Pulmonary artery endothelial cell (primary cell): ENCODE measurements at regions not wholly inside any gene's neighbourhood (a gene's known extent, or its start where the extent isn't known, plus 50 kb on each side); places are given as distances from the start of the nearest gene placed in this dataset.

Experiments
- DNase-seq: peaks from one replicate; pipeline ENCODE4 v3.0.0-alpha.2; 2011; ENCODE audit warnings: low read depth, low spot score

DNA sequence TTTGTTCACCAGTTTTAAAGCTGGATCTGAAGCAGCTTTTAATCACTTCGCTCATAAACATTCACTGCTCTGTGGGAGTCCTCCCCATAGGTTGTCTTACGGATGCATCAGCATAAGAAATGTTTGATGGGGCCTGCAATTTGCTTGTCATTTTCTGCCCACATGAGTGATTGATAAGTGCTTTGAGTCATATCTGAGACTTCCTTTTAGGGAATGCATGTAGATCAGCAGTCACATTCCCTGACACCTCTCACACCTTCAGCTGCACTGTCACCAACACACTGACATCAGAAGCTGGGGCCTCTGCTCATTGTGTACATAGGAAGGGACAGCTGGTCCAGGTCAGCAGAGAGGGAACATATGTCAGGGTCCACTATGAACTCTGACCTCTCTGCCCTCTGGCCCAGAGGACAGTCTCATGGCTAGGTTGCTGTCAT, 84.1 kb upstream of the SPATA31D4 start:
- DNase-seq = no peak

DNA sequence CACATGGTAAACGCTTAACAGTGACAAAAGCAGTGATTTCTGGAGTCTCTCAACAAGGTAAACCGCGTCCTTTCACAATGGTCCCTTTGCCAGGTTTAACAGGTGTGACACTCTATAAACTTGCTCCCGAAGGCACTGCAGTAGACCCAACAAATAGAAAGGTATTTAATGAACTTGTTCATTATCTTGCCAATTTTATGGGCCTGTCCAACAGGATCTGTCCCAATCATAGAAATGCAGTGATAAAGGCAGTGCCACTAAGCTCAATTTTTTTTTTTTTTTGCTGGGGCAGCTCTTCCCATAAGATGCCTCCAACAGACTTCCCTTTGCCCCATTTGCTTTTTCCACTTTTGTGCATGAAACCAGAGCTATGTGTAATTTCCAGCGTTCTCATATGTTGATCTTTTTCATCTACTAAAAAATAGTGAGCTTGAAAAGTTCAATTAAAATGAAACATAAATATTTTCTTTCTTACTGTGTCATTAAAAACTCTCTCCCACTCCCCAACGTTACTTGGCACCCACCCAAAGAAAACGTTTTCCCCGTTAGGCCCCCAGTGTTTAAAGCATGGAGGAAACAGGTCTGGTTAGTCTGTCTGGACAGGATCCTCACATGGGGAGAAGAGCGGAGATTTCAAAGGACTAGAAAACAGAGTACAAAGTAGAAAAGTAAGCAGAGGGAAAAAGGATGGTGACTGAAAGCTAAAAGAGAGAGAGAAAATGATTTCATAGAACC, 80.9 kb upstream of the SPATA31D4 start:
- no peak for DNase-seq

DNA sequence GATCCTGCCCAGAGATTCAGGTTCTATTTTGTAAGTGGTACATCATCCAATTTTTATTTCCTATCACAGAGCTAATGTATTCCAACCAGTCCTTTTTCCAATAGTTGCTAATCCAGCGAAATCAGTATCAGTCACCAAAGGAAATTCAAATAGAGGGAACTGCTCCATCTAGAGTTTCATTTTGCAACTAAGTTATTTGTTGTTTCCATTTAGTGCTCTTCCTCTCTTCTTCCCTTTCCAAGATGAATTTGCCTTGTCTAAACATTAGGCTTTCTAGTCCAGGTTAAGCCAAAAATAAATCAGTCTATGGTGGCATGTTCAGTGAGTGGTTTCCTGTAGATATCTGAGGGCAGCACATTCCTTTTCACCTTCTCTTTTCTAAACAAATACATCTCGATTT, 79.8 kb upstream of the SPATA31D4 start:
- peak; percentile 50 for DNase-seq

DNA sequence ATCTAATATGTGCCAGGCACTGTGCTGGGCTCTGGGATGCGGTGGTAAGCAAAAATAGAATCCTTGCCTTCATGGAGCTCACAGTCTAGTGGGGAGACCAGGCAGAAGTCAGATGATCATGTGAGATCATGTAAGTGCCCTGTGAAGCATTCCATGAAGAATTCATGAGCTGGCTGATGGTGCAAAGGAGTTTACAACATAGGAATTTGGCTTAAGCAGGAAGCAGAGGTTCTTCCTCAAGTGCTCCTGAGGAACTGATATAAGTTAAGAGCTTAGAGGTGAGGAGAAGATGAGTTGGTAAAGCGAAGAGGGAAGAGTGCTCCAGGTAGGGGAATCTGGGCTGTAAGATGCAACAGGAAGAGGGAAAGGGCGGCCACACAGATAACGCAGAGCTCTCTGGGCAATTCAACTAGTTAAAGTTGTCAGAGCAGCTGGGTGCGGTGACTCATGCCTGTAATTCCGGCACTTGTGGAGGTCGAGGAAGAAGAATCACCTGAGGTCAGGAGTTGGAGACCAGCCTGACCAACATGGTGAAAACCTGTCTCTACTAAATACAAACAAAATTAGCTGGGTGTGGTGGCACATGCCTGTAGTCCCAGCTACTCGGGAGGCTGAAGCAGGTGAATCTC, 78.5 kb upstream of the SPATA31D4 start:
- no peak for DNase-seq

DNA sequence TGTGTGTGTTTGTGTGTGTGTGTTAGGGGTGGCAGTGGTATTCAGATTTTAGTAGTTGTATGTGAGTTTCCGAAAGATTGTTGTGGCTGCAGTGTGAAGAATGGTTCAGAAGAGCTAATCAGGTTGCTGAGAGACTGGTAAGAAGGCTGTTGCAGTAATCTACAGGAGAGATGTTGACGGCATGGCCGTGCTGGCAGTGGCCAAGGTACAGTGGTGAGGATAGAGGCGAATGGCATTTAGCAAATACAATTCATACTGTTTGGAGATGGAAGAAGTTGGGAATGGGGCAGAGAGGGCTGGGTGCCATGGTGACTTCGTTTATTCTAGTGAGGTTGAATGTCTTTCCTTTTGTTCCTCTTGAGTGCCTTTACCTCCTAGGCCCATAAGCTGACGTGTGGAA, 77.5 kb upstream of the SPATA31D4 start:
- no peak for DNase-seq

DNA sequence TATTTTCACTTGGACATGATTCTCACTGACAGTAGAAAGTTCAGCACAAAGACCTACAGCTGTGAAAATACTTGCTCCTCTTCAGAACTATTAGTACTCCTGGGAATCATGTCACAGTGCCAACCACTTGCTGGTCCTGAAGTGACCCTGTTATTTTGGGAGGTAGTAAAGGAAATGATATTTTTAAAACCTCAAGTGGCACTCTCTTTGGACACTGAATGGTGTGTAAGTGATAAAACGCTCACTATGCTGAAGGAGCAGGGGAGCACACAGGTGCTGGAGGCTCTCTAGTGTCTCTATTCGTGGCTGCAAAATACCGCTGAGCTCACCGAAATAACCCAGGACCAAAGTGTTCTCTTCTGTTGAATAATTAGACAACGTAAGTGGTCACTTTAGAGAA, 76.9 kb upstream of the SPATA31D4 start:
- no peak for DNase-seq

DNA sequence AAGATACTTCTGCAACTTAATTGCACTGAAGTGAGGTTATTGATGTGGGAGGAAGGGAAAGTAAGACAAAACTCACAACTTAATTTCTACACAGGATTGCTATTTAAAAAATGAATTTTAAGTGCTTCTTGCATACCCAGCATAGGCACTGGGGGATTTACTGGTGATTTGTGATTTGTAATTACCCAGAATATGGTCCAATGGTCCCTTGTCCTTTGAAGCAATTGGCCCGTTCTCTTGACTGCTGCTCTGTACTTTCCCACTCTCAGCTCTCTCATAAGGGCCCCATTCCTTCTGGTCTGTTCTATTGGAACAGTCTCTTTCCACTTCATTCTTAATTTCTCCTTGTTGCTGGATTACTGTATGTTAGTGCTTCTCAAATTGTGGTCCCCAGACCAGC, 75.4 kb upstream of the SPATA31D4 start:
- DNase-seq = no peak

DNA sequence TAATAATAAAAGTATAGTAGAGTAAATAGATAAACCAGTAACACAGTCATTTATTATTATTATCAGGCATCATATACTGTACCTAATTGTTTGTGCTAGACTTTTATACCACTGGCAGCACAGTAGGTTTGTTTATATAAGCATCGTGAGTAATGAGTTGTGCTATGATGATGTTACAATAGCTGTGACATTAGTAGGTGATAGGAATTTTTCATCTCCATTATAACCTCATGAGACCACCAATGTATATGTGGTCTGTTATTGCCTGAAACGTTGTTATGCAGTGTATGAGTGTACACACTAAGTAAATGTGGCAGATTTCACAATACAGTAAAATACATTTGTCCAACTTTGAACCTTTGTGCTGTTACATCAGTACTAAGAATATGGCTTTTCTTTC, 72.7 kb upstream of the SPATA31D4 start:
- no peak for DNase-seq

DNA sequence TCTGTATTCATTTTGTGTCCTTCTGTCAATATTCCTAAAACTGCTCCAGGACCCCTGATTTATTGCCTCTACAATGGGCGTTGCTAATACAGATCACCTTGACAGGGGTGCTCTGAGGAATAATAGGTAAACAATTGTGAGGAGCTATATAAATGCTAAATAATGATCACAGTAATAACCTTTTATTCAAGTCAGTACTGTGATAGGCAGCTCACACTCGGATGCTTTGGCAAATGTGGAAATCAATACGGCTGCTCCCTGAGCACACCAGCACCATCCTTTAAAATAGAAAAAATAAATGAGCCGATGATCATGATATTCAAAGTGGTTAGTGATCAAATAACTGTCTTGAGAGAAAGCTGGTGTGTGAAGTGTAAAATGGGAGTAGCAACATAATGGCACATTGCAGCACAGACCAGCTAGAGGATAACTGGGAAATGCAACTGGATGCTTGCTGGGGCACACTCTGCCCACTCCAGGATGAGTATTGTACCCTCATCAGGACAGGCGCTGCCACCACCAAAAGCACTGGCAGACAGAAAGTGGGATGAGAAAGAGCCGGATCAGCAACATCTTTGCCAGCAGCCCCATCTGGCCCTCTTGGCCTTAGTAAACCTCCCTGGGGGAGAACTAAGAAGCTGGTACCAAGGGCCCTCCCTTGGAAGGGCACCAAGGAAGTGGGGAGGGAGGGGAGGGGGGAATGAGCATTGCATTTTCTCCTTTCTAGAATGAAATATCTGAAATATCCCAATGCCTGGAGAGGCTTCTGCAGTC, 69.4 kb upstream of the SPATA31D4 start:
- no peak for DNase-seq

DNA sequence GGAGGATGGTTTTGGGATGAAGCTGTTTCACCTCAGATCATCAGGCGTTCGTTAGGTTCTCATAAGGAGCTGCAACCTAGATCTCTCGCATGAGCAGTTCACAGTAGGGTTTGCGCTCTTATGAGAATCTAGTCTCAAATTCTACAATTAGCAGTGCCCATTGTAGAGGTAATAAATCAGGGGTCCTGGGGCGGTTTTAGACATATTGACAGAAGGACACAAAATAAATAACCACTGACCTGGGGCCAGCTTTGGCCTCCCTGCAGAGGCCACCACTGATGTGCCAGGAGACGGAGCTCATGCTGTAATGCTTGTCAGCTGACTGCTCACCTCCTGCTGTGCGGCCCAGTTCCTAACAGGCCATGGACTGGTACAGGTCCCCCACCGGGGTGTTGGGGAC, 67.6 kb upstream of the SPATA31D4 start:
- no peak for DNase-seq

DNA sequence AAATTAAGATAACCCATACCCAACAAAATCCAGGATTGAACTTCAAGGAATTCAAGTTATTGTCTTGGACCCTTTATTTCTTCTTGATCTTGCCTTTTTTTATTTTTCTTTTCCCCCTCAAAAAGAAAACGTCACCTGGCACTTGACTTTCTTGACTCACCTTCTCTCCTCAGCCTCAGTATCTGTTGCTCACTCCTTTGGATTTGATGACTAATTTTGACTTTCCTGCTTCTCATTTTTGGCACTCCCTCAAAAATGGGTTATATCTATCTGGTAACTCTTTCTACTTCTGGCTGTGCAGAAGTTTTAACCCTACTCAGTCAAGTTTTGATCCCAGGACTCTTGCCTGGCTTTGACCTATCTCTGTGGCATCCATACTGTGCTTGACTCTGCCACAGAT, 66.6 kb upstream of the SPATA31D4 start:
- no peak for DNase-seq

DNA sequence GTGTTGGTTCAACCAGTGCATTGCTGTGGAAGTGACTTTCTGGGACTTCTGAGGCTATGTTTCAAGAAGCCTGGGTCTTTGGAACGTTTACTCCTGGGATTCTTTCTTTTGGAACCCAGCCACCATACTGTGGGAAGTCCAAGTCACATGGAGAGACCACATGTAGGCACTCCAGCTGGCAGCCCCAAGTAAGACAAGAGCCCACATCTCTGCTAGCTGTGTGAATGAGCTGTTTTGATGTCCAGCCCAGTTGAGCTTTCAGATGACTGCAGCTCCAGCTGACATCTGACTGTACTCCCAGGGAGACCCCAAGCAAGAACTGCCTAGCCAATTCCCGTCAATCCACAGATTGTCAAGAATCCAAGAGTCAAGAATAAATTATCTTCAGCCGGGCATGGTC, 60.1 kb upstream of the SPATA31D4 start:
- DNase-seq = no peak

DNA sequence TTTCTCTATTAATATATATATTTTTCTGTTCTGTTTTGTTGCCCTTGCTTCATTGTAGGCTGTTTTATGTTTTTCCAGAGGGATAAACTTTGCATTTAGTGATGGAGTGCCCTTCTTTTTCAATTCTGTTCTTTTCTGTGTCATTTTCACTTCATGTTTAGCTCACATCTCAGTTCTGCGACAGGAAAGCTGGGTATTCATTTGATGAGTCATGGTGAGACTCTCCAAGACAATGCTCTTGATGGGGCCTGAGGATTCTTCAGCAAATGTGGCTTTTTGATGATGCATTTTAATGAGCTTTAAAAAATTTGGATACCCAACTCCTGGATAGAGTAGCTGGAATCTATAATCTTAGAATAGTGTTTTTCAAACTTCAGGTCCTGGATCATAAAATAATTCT, 56.5 kb upstream of the SPATA31D4 start:
- no peak for DNase-seq

DNA sequence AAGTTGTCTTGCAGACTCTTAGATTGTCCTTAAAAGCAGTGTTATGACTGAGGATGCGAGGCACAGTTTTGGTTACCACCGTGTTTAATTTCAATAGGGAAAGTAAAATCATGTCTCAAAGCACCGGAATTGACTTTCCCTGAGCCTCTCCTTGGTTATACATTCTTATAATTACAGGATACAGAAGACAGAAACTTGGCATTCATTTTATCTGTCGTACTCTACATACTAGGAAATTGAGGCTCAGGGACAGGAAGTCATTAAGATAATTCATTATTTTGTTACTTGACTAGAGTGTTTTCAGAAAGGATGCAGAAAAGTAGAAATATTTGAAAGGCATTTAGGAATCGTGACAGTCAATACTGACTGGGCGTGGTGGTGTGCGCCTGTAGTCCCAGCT, 54.0 kb upstream of the SPATA31D4 start:
- peak; percentile 26 for DNase-seq

DNA sequence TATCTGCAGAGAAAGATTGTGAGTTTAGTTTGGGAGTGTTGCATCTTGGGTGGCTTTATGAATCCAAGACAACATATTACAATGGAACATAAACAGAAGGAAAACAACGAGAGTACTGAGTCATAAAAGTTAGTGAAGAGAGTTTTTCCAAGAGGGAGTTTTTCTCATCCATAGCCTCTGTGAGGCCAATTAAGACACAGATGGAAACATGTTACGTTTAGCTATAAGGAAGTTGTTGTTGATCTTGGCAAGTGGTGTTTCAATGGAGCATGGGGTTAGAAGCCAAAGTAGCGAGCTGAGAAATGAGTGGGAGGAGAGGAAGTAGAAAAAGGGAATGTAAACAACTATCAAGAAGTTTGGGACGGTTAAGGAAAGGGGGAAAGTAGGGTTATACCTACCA, 53.3 kb upstream of the SPATA31D4 start:
- DNase-seq = peak; percentile 93

DNA sequence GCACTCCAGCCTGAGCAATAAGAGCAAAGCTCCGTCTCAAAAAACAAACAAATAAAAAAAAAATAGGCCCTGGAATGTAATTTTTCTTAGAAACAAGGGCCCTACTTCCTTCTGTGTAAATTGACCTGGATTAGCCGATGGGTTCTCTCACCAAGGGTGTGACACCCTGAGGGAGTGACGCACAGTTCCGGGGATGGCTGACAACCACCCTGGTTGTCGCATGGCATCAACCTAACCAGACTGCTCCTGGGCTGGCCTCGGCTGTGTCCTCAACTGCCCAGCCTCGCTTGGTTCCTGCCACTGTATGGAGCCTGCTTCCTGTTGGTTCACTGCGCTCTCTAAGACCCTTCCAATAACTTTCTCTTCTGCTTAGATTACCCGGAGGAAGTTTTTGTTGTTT, 51.2 kb upstream of the SPATA31D4 start:
- DNase-seq = no peak
